HCT116 (cell line): ENCODE measurements at regions not wholly inside any gene's neighbourhood (a gene's known extent, or its start where the extent isn't known, plus 50 kb on each side); places are given as distances from the start of the nearest gene placed in this dataset.

Source experiments
- ATAC-seq: fragments of 200-7000 bp; cut with Tn5 transposase; 2 replicates; pipeline ENCODE4 v1.9.1; 2020; ENCODE audit warnings: mild to moderate bottlenecking, moderate library complexity
- BruUV-seq: library from RNA; stranded (reverse); fragments of 400-500 nt; replicated peaks from 2 replicates; lab custom pipeline; 2021; lab: Mats Ljungman, UMichigan
- CTCF ChIA-PET: fragments of 300-600 bp; sonication (Branson Sonifier 250); formaldehyde crosslinking; loops from one replicate; lab custom pipeline; 2021; ENCODE audit warnings: antibody characterized with exemption; lab: Charles Lee
- POLR2A ChIA-PET: fragments of 300-600, 350-600 bp; sonication (Branson Sonifier 250); formaldehyde crosslinking; loops from one replicate; lab custom pipeline; 2021; ENCODE audit warnings: antibody characterized with exemption; lab: Charles Lee
- RAD21 ChIA-PET, 2 experiments: fragments of 300-600 bp; sonication (Branson Sonifier 250); formaldehyde crosslinking; loops; one replicate each; lab custom pipeline; 2023; ENCODE audit warnings: low total read pairs in 2 of 2; ENCODE audit not compliant: uncharacterized antibody in 2 of 2, unreplicated experiment in 2 of 2, low non-redundant PET in 1 of 2; lab: Charles Lee
- DNase-seq: peaks from one replicate; pipeline ENCODE4 v3.0.0-alpha.2; 2010; ENCODE audit warnings: low read depth, low spot score
- H2AFZ ChIP-seq: fragments of 200-600 bp; shearing (Covaris generic), sonication (generic); 2 replicates; pipeline ENCODE4 v1.6.1; 2017; ENCODE audit warnings: low read depth, mixed run types, mixed read lengths, antibody characterized with exemption, low read length; ENCODE audit not compliant: poor library complexity, severe bottlenecking
- H3K27ac ChIP-seq: 2 replicates; pipeline ENCODE4 v1.5.1; 2012; ENCODE audit warnings: low read depth, low read length
- H3K27me3 ChIP-seq: fragments of 200-600 bp; sonication (generic); 2 replicates; pipeline ENCODE4 v1.6.1; 2016; ENCODE audit warnings: mixed run types, low read length, mixed read lengths; ENCODE audit not compliant: insufficient read depth
- H3K36me3 ChIP-seq, 2 experiments: fragments of 200-500 bp in 1 of 2; fragments of 200-600 bp in 1 of 2; sonication (Bioruptor generic) in 1 of 2; sonication (generic) in 1 of 2; 2 replicates each; pipeline versions ENCODE4 v1.5.1 to v1.6.1; 2014 to 2016; ENCODE audit warnings: low read length in 2 of 2, inconsistent platforms in 1 of 2, mixed read lengths in 1 of 2, mixed run types in 1 of 2; ENCODE audit not compliant: insufficient read depth in 2 of 2, control insufficient read depth in 1 of 2
- H3K4me1 ChIP-seq, 2 experiments: fragments of 200-600 bp in 1 of 2; sonication (generic) in 1 of 2; 2 replicates each; pipeline versions ENCODE4 v1.5.1 to v1.6.1; 2012 to 2017; ENCODE audit warnings: low read length in 2 of 2, inconsistent platforms in 1 of 2, mild to moderate bottlenecking in 1 of 2, mixed read lengths in 1 of 2, mixed run types in 1 of 2, moderate library complexity in 1 of 2; ENCODE audit not compliant: insufficient read depth in 2 of 2, control insufficient read depth in 1 of 2
- H3K4me2 ChIP-seq: fragments of 200-600 bp; sonication (generic); 2 replicates; pipeline ENCODE4 v1.6.1; 2017; ENCODE audit warnings: mixed run types, low read length, mixed read lengths
- H3K4me3 ChIP-seq, 2 experiments: fragments of 200-600 bp in 1 of 2; sonication (generic) in 1 of 2; replicated peaks in 1 of 2; 2 replicates each; pipeline ENCODE4 v1.5.1; 2011 to 2016; ENCODE audit warnings: low read length in 2 of 2, control low read depth in 1 of 2, low read depth in 1 of 2, mild to moderate bottlenecking in 1 of 2, mixed read lengths in 1 of 2, mixed run types in 1 of 2
- H3K79me2 ChIP-seq: fragments of 200-600 bp; sonication (generic); 2 replicates; pipeline ENCODE4 v1.6.1; 2017; ENCODE audit warnings: mild to moderate bottlenecking, mixed run types, low read length, moderate library complexity, mixed read lengths; ENCODE audit not compliant: insufficient read depth
- H3K9ac ChIP-seq: fragments of 200-600 bp; sonication (generic); 2 replicates; pipeline ENCODE4 v1.6.1; 2016; ENCODE audit warnings: low read length, mixed read lengths
- H3K9me2 ChIP-seq: fragments of 200-600 bp; sonication (generic), shearing (Covaris generic); 2 replicates; pipeline ENCODE4 v1.6.1; 2017; ENCODE audit warnings: mixed run types, mild to moderate bottlenecking, moderate library complexity; ENCODE audit not compliant: insufficient read depth
- H3K9me3 ChIP-seq, 2 experiments: fragments of 200-500 bp in 1 of 2; fragments of 200-600 bp in 1 of 2; sonication (Bioruptor generic) in 1 of 2; sonication (generic) in 1 of 2; 2 replicates each; pipeline ENCODE4 v1.6.1; 2014 to 2017; ENCODE audit warnings: low read length in 2 of 2, mixed read lengths in 2 of 2, inconsistent platforms in 1 of 2, low read depth in 1 of 2, mild to moderate bottlenecking in 1 of 2, mixed run types in 1 of 2, moderate library complexity in 1 of 2; ENCODE audit not compliant: control insufficient read depth in 1 of 2, insufficient read depth in 1 of 2
- H4K20me1 ChIP-seq: fragments of 200-600 bp; sonication (generic), shearing (Covaris generic); 2 replicates; pipeline ENCODE4 v1.6.1; 2017; ENCODE audit warnings: mixed run types, mild to moderate bottlenecking, moderate library complexity; ENCODE audit not compliant: insufficient read depth
- ATF3 ChIP-seq: IDR thresholded peaks from 2 replicates; pipeline ENCODE4 v1.6.1; 2012
- CBX3 ChIP-seq: IDR thresholded peaks from 2 replicates; pipeline ENCODE4 v1.6.1; 2012; ENCODE audit warnings: low read depth
- CEBPB ChIP-seq: IDR thresholded peaks from 2 replicates; pipeline ENCODE4 v1.6.1; 2012; ENCODE audit warnings: low read depth
- EGR1 ChIP-seq: IDR thresholded peaks from 2 replicates; pipeline ENCODE4 v1.6.1; 2012; ENCODE audit warnings: low read depth
- ELF1 ChIP-seq: IDR thresholded peaks from 2 replicates; pipeline ENCODE4 v1.6.1; 2012; ENCODE audit warnings: low read depth, borderline replicate concordance
- EZH2phosphoT487 ChIP-seq: fragments of 200-600 bp; IDR thresholded peaks from 2 replicates; pipeline ENCODE4 v1.6.1; 2018; ENCODE audit warnings: antibody characterized with exemption, borderline replicate concordance
- FOSL1 ChIP-seq: IDR thresholded peaks from 2 replicates; pipeline ENCODE4 v1.6.1; 2012; ENCODE audit warnings: low read depth
- JUND ChIP-seq: IDR thresholded peaks from 2 replicates; pipeline ENCODE4 v1.6.1; 2012
- MAX ChIP-seq: IDR thresholded peaks from 2 replicates; pipeline ENCODE4 v1.6.1; 2012
- POLR2AphosphoS5 ChIP-seq: IDR thresholded peaks from 2 replicates; pipeline ENCODE4 v1.6.1; 2011; ENCODE audit warnings: mild to moderate bottlenecking, low read depth, low read length, moderate library complexity
- RAD21 ChIP-seq: IDR thresholded peaks from 2 replicates; pipeline ENCODE4 v1.6.1; 2012; ENCODE audit warnings: low read depth, mild to moderate bottlenecking
- REST ChIP-seq: IDR thresholded peaks from 2 replicates; pipeline ENCODE4 v1.6.1; 2012; ENCODE audit warnings: low read depth
- SIN3A ChIP-seq: IDR thresholded peaks from 2 replicates; pipeline ENCODE4 v1.6.1; 2012; ENCODE audit warnings: low read depth
- SP1 ChIP-seq: IDR thresholded peaks from 2 replicates; pipeline ENCODE4 v1.6.1; 2012; ENCODE audit warnings: low read depth
- SRF ChIP-seq: IDR thresholded peaks from 2 replicates; pipeline ENCODE4 v1.6.1; 2012; ENCODE audit warnings: low read depth
- YY1 ChIP-seq: IDR thresholded peaks from 2 replicates; pipeline ENCODE4 v1.6.1; 2011; ENCODE audit warnings: low read length, low read depth, moderate library complexity, mild to moderate bottlenecking; ENCODE audit not compliant: insufficient replicate concordance; ENCODE audit errors: extremely low read depth
- ZBTB33 ChIP-seq: IDR thresholded peaks from 2 replicates; pipeline ENCODE4 v1.6.1; 2011; ENCODE audit warnings: mild to moderate bottlenecking, low read length, moderate library complexity; ENCODE audit not compliant: insufficient replicate concordance; ENCODE audit errors: extremely low read depth
- ZFX ChIP-seq: fragments of 450-650 bp; IDR thresholded peaks from 2 replicates; pipeline ENCODE4 v1.6.1; 2017
- ZNF274 ChIP-seq: fragments of 200-500 bp; sonication (Bioruptor generic); IDR thresholded peaks from 2 replicates; pipeline ENCODE4 v1.6.1; 2014; ENCODE audit warnings: mild to moderate bottlenecking, low read depth, low read length, inconsistent platforms
- intact Hi-C: fragments of 100-400 bp; cut with micrococcal nuclease; formaldehyde crosslinking; loops from 2 replicates; pipeline ENCODE4 v1.10.0; 2022

- no peak for ATAC-seq
Observed at GRCh38 chr5:10858945-10859344, 97.9 kb upstream of the DAP start.

GRCh38 chr5:10858307-10858706 is 97.3 kb upstream of the DAP start:
- RAD21 ChIA-PET, result no interaction called here
- no TSS peak for BruUV-seq
- Histone ChIP-seq H2AFZ (no peak overlapping the region), H3K4me1 (no peaks in the 10 kb centered on the region), H3K27ac (no peak overlapping the region), H3K27me3 (peaks cover 20% of the 10 kb centered on the region), H3K36me3 (no peaks in the 10 kb centered on the region), H3K79me2 (no peaks in the 10 kb centered on the region), H4K20me1 (no peaks in the 10 kb centered on the region), H3K4me3 (no peak overlapping the region), H3K9ac (no peak overlapping the region), H3K9me3 (no peaks in the 10 kb centered on the region), H3K9me2 (no peaks in the 10 kb centered on the region), H3K4me2 (no peak overlapping the region)
- POLR2A ChIA-PET, result no interaction called here
- DNase-seq (no peak), ATAC-seq (no peak)
- intact Hi-C loops, result no loop called here
- CTCF ChIA-PET, result no interaction called here
- TF ChIP-seq REST (no peak), CEBPB (no peak), MAX (no peak), SP1 (no peak), SIN3A (no peak), CBX3 (no peak), ELF1 (no peak), SRF (no peak), ZNF274 (no peak), RAD21 (no peak), ZFX (no peak), ZBTB33 (no peak), POLR2AphosphoS5 (no peak), ATF3 (no peak), EZH2phosphoT487 (no peak)

More at GRCh38 chr5:10858945-10859344, 97.9 kb upstream of the DAP start:
- no peaks in the 10 kb centered on the region for H4K20me1 ChIP-seq
- no peak overlapping the region for H3K4me3 ChIP-seq
- intact Hi-C loops, result no loop called here
- H3K79me2 ChIP-seq, result no peaks in the 10 kb centered on the region
- no peaks in the 10 kb centered on the region for H3K9me3 ChIP-seq
- no peak for DNase-seq
- H3K9me2 ChIP-seq, result no peaks in the 10 kb centered on the region
- no peak overlapping the region for H3K4me2 ChIP-seq
- no peaks in the 10 kb centered on the region for H3K4me1 ChIP-seq
- H3K27ac ChIP-seq, result no peak overlapping the region
- ChIA-PET CTCF (no interaction called here), RAD21 (no interaction called here), POLR2A (no interaction called here)
- H3K27me3 ChIP-seq, result peaks cover 20% of the 10 kb centered on the region
- no peak overlapping the region for H2AFZ ChIP-seq
- H3K9ac ChIP-seq, result no peak overlapping the region
- no TSS peak for BruUV-seq
- H3K36me3 ChIP-seq, result no peaks in the 10 kb centered on the region
- TF ChIP-seq CBX3 (no peak), YY1 (no peak), ELF1 (no peak), EGR1 (no peak), SIN3A (no peak), JUND (no peak), SP1 (no peak), FOSL1 (no peak)
- TF ChIP-seq, all 23 proteins: peak for 0
